B cell (primary cell): ENCODE measurements at regions not wholly inside any gene's neighbourhood (a gene's known extent, or its start where the extent isn't known, plus 50 kb on each side); places are given as distances from the start of the nearest gene placed in this dataset.
"Not testable (repeated sequence)": the region's sequence is repeated elsewhere in the genome, so short reads cannot be mapped to it uniquely, and the experiment has no call there.

ENCODE experiments used
- ATAC-seq: fragments of 200-7000 bp; cut with Tn5 transposase; one replicate; pipeline ENCODE4 v1.10.0; 2021; ENCODE audit warnings: low read depth, mild to moderate bottlenecking, moderate number of reproducible peaks, moderate library complexity
- CTCF ChIA-PET: fragments of 350-600 bp; sonication (Branson Sonifier 250); formaldehyde crosslinking; loops from one replicate; lab custom pipeline; 2021; ENCODE audit warnings: antibody characterized with exemption, inconsistent platforms; lab: Charles Lee
- POLR2A ChIA-PET: fragments of 350-600 bp; sonication (Branson Sonifier 250); formaldehyde crosslinking; loops from one replicate; lab custom pipeline; 2021; ENCODE audit warnings: antibody characterized with exemption; lab: Charles Lee
- DNase-seq: peaks from one replicate; pipeline ENCODE4 v3.0.0; 2013
- H2AFZ ChIP-seq: 2 replicates; pipeline ENCODE4 v1.6.1; 2012; ENCODE audit warnings: mild to moderate bottlenecking, low read depth, low read length; ENCODE audit not compliant: insufficient read depth, poor library complexity, severe bottlenecking
- H3K27ac ChIP-seq, 2 donors: 1 replicate in 1 of 2; 2 replicates in 1 of 2; pipeline ENCODE4 v1.5.1; 2012 to 2013; ENCODE audit warnings: low read length in 2 of 2, mild to moderate bottlenecking in 2 of 2, moderate library complexity in 1 of 2
- H3K27me3 ChIP-seq, 4 experiments: fragments of 200-600 bp in 1 of 4; sonication (generic) in 1 of 4; replicated peaks in 1 of 4; 1 replicate in 2 of 4; 2 replicates in 2 of 4; pipeline versions ENCODE4 v1.6.1 to v1.7.0; 2013 to 2016; ENCODE audit warnings: low read length in 3 of 4, mild to moderate bottlenecking in 2 of 4, mixed read lengths in 1 of 4, moderate library complexity in 1 of 4; ENCODE audit not compliant: insufficient read depth in 4 of 4, control insufficient read depth in 3 of 4; ENCODE audit errors: control extremely low read depth in 1 of 4
- H3K36me3 ChIP-seq, 2 experiments: replicated peaks in 1 of 2; 1 replicate in 1 of 2; 2 replicates in 1 of 2; pipeline versions ENCODE4 v1.6.1 to v1.7.1; 2013; ENCODE audit warnings: low read length in 1 of 2; ENCODE audit not compliant: insufficient read depth in 2 of 2, control insufficient read depth in 1 of 2; ENCODE audit errors: control extremely low read depth in 1 of 2, extremely low read depth in 1 of 2
- H3K4me1 ChIP-seq, 2 donors: fragments of 200-600 bp in 1 of 2; sonication (generic) in 1 of 2; 1 replicate in 1 of 2; 2 replicates in 1 of 2; pipeline versions ENCODE4 v1.5.1 to v1.6.1; 2013 to 2017; ENCODE audit warnings: low read length in 2 of 2; ENCODE audit not compliant: control insufficient read depth in 2 of 2, insufficient read depth in 2 of 2
- H3K4me2 ChIP-seq: replicated peaks from 2 replicates; pipeline ENCODE3; 2012; ENCODE audit warnings: mild to moderate bottlenecking, low read depth, low read length; ENCODE audit not compliant: poor library complexity, severe bottlenecking
- H3K4me3 ChIP-seq, 5 experiments: fragments of 200-600 bp in 1 of 5; sonication (generic) in 1 of 5; 1 replicate in 3 of 5; 2 replicates in 2 of 5; pipeline versions ENCODE4 v1.5.1 to v1.7.0; 2011 to 2016; ENCODE audit warnings: low read length in 4 of 5, mild to moderate bottlenecking in 4 of 5, low read depth in 2 of 5, control low read depth in 1 of 5, moderate library complexity in 1 of 5; ENCODE audit not compliant: insufficient read depth in 1 of 5; ENCODE audit errors: control extremely low read depth in 1 of 5, extremely low read depth in 1 of 5
- H3K79me2 ChIP-seq: fragments of 200-600 bp; sonication (generic); one replicate; pipeline ENCODE4 v1.6.0; 2016; ENCODE audit warnings: low read length; ENCODE audit not compliant: control insufficient read depth, insufficient read depth
- H3K9ac ChIP-seq: fragments of 200-600 bp; sonication (generic); 2 replicates; pipeline ENCODE4 v1.6.1; 2017; ENCODE audit warnings: mild to moderate bottlenecking, low read length, moderate library complexity
- H3K9me3 ChIP-seq, 3 donors: one replicate each; pipeline versions ENCODE4 v1.6.1 to v1.7.1; 2013; ENCODE audit warnings: low read length in 2 of 3; ENCODE audit not compliant: control insufficient read depth in 2 of 3, insufficient read depth in 1 of 3; ENCODE audit errors: control extremely low read depth in 1 of 3
- H4K20me1 ChIP-seq: 2 replicates; pipeline ENCODE4 v1.6.0; 2012; ENCODE audit warnings: mild to moderate bottlenecking, low read length; ENCODE audit not compliant: insufficient read depth, control insufficient read depth, poor library complexity, severe bottlenecking
- H3K27ac Mint-ChIP-seq: one replicate; pipeline ENCODE4 v1.8.0; 2021; ENCODE audit warnings: mixed read lengths
- H3K27me3 Mint-ChIP-seq: one replicate; pipeline ENCODE4 v1.8.0; 2021; ENCODE audit warnings: mixed read lengths
- H3K4me1 Mint-ChIP-seq: one replicate; pipeline ENCODE4 v1.8.0; 2021; ENCODE audit warnings: mixed read lengths
- H3K4me3 Mint-ChIP-seq: one replicate; pipeline ENCODE4 v1.8.0; 2021; ENCODE audit warnings: mixed read lengths
- H3K9me3 Mint-ChIP-seq: one replicate; pipeline ENCODE4 v1.8.0; 2022; ENCODE audit warnings: mixed read lengths; ENCODE audit not compliant: insufficient read depth
- CTCF ChIP-seq: fragments of 200-600 bp; IDR thresholded peaks from one replicate; pipeline ENCODE4 v1.8.0; 2022; ENCODE audit warnings: antibody characterized with exemption, mild to moderate bottlenecking
- EZH2 ChIP-seq: IDR thresholded peaks from 2 replicates; pipeline ENCODE4 v1.6.1; 2012; ENCODE audit warnings: borderline replicate concordance, low read depth, mild to moderate bottlenecking, moderate library complexity, low read length; ENCODE audit not compliant: insufficient read depth, poor library complexity, severe bottlenecking
- WGBS: methylation state at CpG from one replicate; pipeline ENCODE4 v1.1.5; 2013; ENCODE audit warnings: missing lambda C conversion rate; ENCODE audit not compliant: insufficient coverage; 5-methylcytosine and 5-hydroxymethylcytosine counted together
- intact Hi-C: fragments of 100-400 bp; cut with micrococcal nuclease; formaldehyde crosslinking; loops from one replicate; pipeline ENCODE4 v1.10.0; 2022

GRCh38 chrX:51053741-51054140 lies 143.2 kb downstream of the BMP15 start:
- no peak for DNase-seq
- Mint-ChIP-seq H3K9me3 (no peaks in the 10 kb centered on the region), H3K4me1 (no peaks in the 10 kb centered on the region), H3K4me3 (no peak overlapping the region), H3K27me3 (peaks cover under 1% of the 10 kb centered on the region), H3K27ac (no peak overlapping the region)
- Histone ChIP-seq H3K9ac (no peak overlapping the region), H3K9me3 (no peaks in the 10 kb centered on the region), H3K79me2 (no peaks in the 10 kb centered on the region), H4K20me1 (no peaks in the 10 kb centered on the region), H3K4me1 (no peaks in the 10 kb centered on the region), H3K4me2 (no peak overlapping the region), H3K27ac (no peak overlapping the region), H3K36me3 (no peaks in the 10 kb centered on the region), H3K4me3 (no peak overlapping the region), H2AFZ (no peak overlapping the region), H3K27me3 (no peaks in the 10 kb centered on the region)
- TF ChIP-seq CTCF = no peak
- TF ChIP-seq EZH2 = no peak
- ChIA-PET CTCF (no interaction called here), POLR2A (no interaction called here)
- intact Hi-C loops = no loop called here
- no peak for ATAC-seq
- 100% methylated on average over 1 of the region's 6 CpGs for WGBS

GRCh38 chrX:51098046-51098445 lies 187.5 kb downstream of the BMP15 start:
- ChIA-PET CTCF (no interaction called here), POLR2A (no interaction called here)
- H4K20me1 ChIP-seq = no peaks in the 10 kb centered on the region
- H3K36me3 ChIP-seq = no peaks in the 10 kb centered on the region
- H3K4me3 ChIP-seq = no peak overlapping the region
- Mint-ChIP-seq H3K27me3 (no peaks in the 10 kb centered on the region), H3K27ac (no peak overlapping the region), H3K4me3 (no peak overlapping the region), H3K9me3 (no peaks in the 10 kb centered on the region), H3K4me1 (no peaks in the 10 kb centered on the region)
- ATAC-seq = no peak
- H3K79me2 ChIP-seq = no peaks in the 10 kb centered on the region
- H3K27me3 ChIP-seq = no peaks in the 10 kb centered on the region
- intact Hi-C loops = no loop called here
- TF ChIP-seq EZH2 (no peak), CTCF (no peak)
- H2AFZ ChIP-seq = no peak overlapping the region
- H3K4me1 ChIP-seq = no peaks in the 10 kb centered on the region
- no peak overlapping the region for H3K27ac ChIP-seq
- no peaks in the 10 kb centered on the region for H3K9me3 ChIP-seq
- H3K4me2 ChIP-seq = no peak overlapping the region
- H3K9ac ChIP-seq = no peak overlapping the region
- DNase-seq = no peak

GRCh38 chrX:51119058-51119926 lies 208.8 kb downstream of the BMP15 start:
- CTCF ChIA-PET, H4K20me1 ChIP-seq, intact Hi-C loops, H3K4me2 ChIP-seq, H2AFZ ChIP-seq, ATAC-seq, H3K9ac ChIP-seq, POLR2A ChIA-PET, H3K27ac ChIP-seq, H3K9me3 Mint-ChIP-seq, H3K36me3 ChIP-seq, H3K4me1 ChIP-seq, H3K27ac Mint-ChIP-seq, H3K9me3 ChIP-seq, DNase-seq, H3K4me1 Mint-ChIP-seq, H3K27me3 ChIP-seq, H3K79me2 ChIP-seq, H3K4me3 Mint-ChIP-seq, H3K27me3 Mint-ChIP-seq, H3K4me3 ChIP-seq: not testable (repeated sequence)
- 100% methylated on average over 2 of the region's 52 CpGs for WGBS
